HCT116 (cell line): ENCODE measurements at regions not wholly inside any gene's neighbourhood (a gene's known extent, or its start where the extent isn't known, plus 50 kb on each side); places are given as distances from the start of the nearest gene placed in this dataset.
"Not testable (repeated sequence)": the region's sequence is repeated elsewhere in the genome, so short reads cannot be mapped to it uniquely, and the experiment has no call there.

Experiments
- ATAC-seq: fragments of 200-7000 bp; cut with Tn5 transposase; 2 replicates; pipeline ENCODE4 v1.9.1; 2020; ENCODE audit warnings: mild to moderate bottlenecking, moderate library complexity
- BruUV-seq: library from RNA; stranded (reverse); fragments of 400-500 nt; replicated peaks from 2 replicates; lab custom pipeline; 2021; lab: Mats Ljungman, UMichigan
- CTCF ChIA-PET: fragments of 300-600 bp; sonication (Branson Sonifier 250); formaldehyde crosslinking; loops from one replicate; lab custom pipeline; 2021; ENCODE audit warnings: antibody characterized with exemption; lab: Charles Lee
- POLR2A ChIA-PET: fragments of 300-600, 350-600 bp; sonication (Branson Sonifier 250); formaldehyde crosslinking; loops from one replicate; lab custom pipeline; 2021; ENCODE audit warnings: antibody characterized with exemption; lab: Charles Lee
- RAD21 ChIA-PET, 2 experiments: fragments of 300-600 bp; sonication (Branson Sonifier 250); formaldehyde crosslinking; loops; one replicate each; lab custom pipeline; 2023; ENCODE audit warnings: low total read pairs in 2 of 2; ENCODE audit not compliant: uncharacterized antibody in 2 of 2, unreplicated experiment in 2 of 2, low non-redundant PET in 1 of 2; lab: Charles Lee
- DNase-seq: peaks from one replicate; pipeline ENCODE4 v3.0.0-alpha.2; 2010; ENCODE audit warnings: low read depth, low spot score
- H2AFZ ChIP-seq: fragments of 200-600 bp; shearing (Covaris generic), sonication (generic); 2 replicates; pipeline ENCODE4 v1.6.1; 2017; ENCODE audit warnings: low read depth, mixed run types, mixed read lengths, antibody characterized with exemption, low read length; ENCODE audit not compliant: poor library complexity, severe bottlenecking
- H3K27ac ChIP-seq: 2 replicates; pipeline ENCODE4 v1.5.1; 2012; ENCODE audit warnings: low read depth, low read length
- H3K27me3 ChIP-seq: fragments of 200-600 bp; sonication (generic); 2 replicates; pipeline ENCODE4 v1.6.1; 2016; ENCODE audit warnings: mixed run types, low read length, mixed read lengths; ENCODE audit not compliant: insufficient read depth
- H3K36me3 ChIP-seq, 2 experiments: fragments of 200-500 bp in 1 of 2; fragments of 200-600 bp in 1 of 2; sonication (Bioruptor generic) in 1 of 2; sonication (generic) in 1 of 2; 2 replicates each; pipeline versions ENCODE4 v1.5.1 to v1.6.1; 2014 to 2016; ENCODE audit warnings: low read length in 2 of 2, inconsistent platforms in 1 of 2, mixed read lengths in 1 of 2, mixed run types in 1 of 2; ENCODE audit not compliant: insufficient read depth in 2 of 2, control insufficient read depth in 1 of 2
- H3K4me1 ChIP-seq, 2 experiments: fragments of 200-600 bp in 1 of 2; sonication (generic) in 1 of 2; 2 replicates each; pipeline versions ENCODE4 v1.5.1 to v1.6.1; 2012 to 2017; ENCODE audit warnings: low read length in 2 of 2, inconsistent platforms in 1 of 2, mild to moderate bottlenecking in 1 of 2, mixed read lengths in 1 of 2, mixed run types in 1 of 2, moderate library complexity in 1 of 2; ENCODE audit not compliant: insufficient read depth in 2 of 2, control insufficient read depth in 1 of 2
- H3K4me2 ChIP-seq: fragments of 200-600 bp; sonication (generic); 2 replicates; pipeline ENCODE4 v1.6.1; 2017; ENCODE audit warnings: mixed run types, low read length, mixed read lengths
- H3K4me3 ChIP-seq, 2 experiments: fragments of 200-600 bp in 1 of 2; sonication (generic) in 1 of 2; replicated peaks in 1 of 2; 2 replicates each; pipeline ENCODE4 v1.5.1; 2011 to 2016; ENCODE audit warnings: low read length in 2 of 2, control low read depth in 1 of 2, low read depth in 1 of 2, mild to moderate bottlenecking in 1 of 2, mixed read lengths in 1 of 2, mixed run types in 1 of 2
- H3K79me2 ChIP-seq: fragments of 200-600 bp; sonication (generic); 2 replicates; pipeline ENCODE4 v1.6.1; 2017; ENCODE audit warnings: mild to moderate bottlenecking, mixed run types, low read length, moderate library complexity, mixed read lengths; ENCODE audit not compliant: insufficient read depth
- H3K9ac ChIP-seq: fragments of 200-600 bp; sonication (generic); 2 replicates; pipeline ENCODE4 v1.6.1; 2016; ENCODE audit warnings: low read length, mixed read lengths
- H3K9me2 ChIP-seq: fragments of 200-600 bp; sonication (generic), shearing (Covaris generic); 2 replicates; pipeline ENCODE4 v1.6.1; 2017; ENCODE audit warnings: mixed run types, mild to moderate bottlenecking, moderate library complexity; ENCODE audit not compliant: insufficient read depth
- H3K9me3 ChIP-seq, 2 experiments: fragments of 200-500 bp in 1 of 2; fragments of 200-600 bp in 1 of 2; sonication (Bioruptor generic) in 1 of 2; sonication (generic) in 1 of 2; 2 replicates each; pipeline ENCODE4 v1.6.1; 2014 to 2017; ENCODE audit warnings: low read length in 2 of 2, mixed read lengths in 2 of 2, inconsistent platforms in 1 of 2, low read depth in 1 of 2, mild to moderate bottlenecking in 1 of 2, mixed run types in 1 of 2, moderate library complexity in 1 of 2; ENCODE audit not compliant: control insufficient read depth in 1 of 2, insufficient read depth in 1 of 2
- H4K20me1 ChIP-seq: fragments of 200-600 bp; sonication (generic), shearing (Covaris generic); 2 replicates; pipeline ENCODE4 v1.6.1; 2017; ENCODE audit warnings: mixed run types, mild to moderate bottlenecking, moderate library complexity; ENCODE audit not compliant: insufficient read depth
- ATF3 ChIP-seq: IDR thresholded peaks from 2 replicates; pipeline ENCODE4 v1.6.1; 2012
- CBX3 ChIP-seq: IDR thresholded peaks from 2 replicates; pipeline ENCODE4 v1.6.1; 2012; ENCODE audit warnings: low read depth
- EZH2phosphoT487 ChIP-seq: fragments of 200-600 bp; IDR thresholded peaks from 2 replicates; pipeline ENCODE4 v1.6.1; 2018; ENCODE audit warnings: antibody characterized with exemption, borderline replicate concordance
- POLR2AphosphoS5 ChIP-seq: IDR thresholded peaks from 2 replicates; pipeline ENCODE4 v1.6.1; 2011; ENCODE audit warnings: mild to moderate bottlenecking, low read depth, low read length, moderate library complexity
- REST ChIP-seq: IDR thresholded peaks from 2 replicates; pipeline ENCODE4 v1.6.1; 2012; ENCODE audit warnings: low read depth
- SP1 ChIP-seq: IDR thresholded peaks from 2 replicates; pipeline ENCODE4 v1.6.1; 2012; ENCODE audit warnings: low read depth
- TCF7L2 ChIP-seq: IDR thresholded peaks from 2 replicates; pipeline ENCODE4 v1.7.0; 2011; ENCODE audit warnings: borderline replicate concordance, inconsistent platforms; ENCODE audit not compliant: insufficient read depth, insufficient read length; ENCODE audit errors: extremely low read depth
- ZFX ChIP-seq: fragments of 450-650 bp; IDR thresholded peaks from 2 replicates; pipeline ENCODE4 v1.6.1; 2017
- ZNF274 ChIP-seq: fragments of 200-500 bp; sonication (Bioruptor generic); IDR thresholded peaks from 2 replicates; pipeline ENCODE4 v1.6.1; 2014; ENCODE audit warnings: mild to moderate bottlenecking, low read depth, low read length, inconsistent platforms
- intact Hi-C: fragments of 100-400 bp; cut with micrococcal nuclease; formaldehyde crosslinking; loops from 2 replicates; pipeline ENCODE4 v1.10.0; 2022

- H3K79me2 ChIP-seq = no peaks in the 10 kb centered on the region
- ChIA-PET POLR2A (no interaction called here), RAD21 (no interaction called here)
- no peaks in the 10 kb centered on the region for H3K27me3 ChIP-seq
- H3K4me1 ChIP-seq = no peaks in the 10 kb centered on the region
- no peaks in the 10 kb centered on the region for H3K9me2 ChIP-seq
- H2AFZ ChIP-seq = no peak overlapping the region
- no peaks in the 10 kb centered on the region for H3K9me3 ChIP-seq
- no peak overlapping the region for H3K4me2 ChIP-seq
- no peak for DNase-seq
- H4K20me1 ChIP-seq = no peaks in the 10 kb centered on the region
- no peaks in the 10 kb centered on the region for H3K36me3 ChIP-seq
- no peak for TF ChIP-seq SP1
- TF ChIP-seq, all 23 proteins: peak for 0
- H3K9ac ChIP-seq = no peak overlapping the region
- CTCF ChIA-PET = no interaction called here
- intact Hi-C loops = no loop called here
- ATAC-seq = no peak
- H3K4me3 ChIP-seq = no peak overlapping the region
- BruUV-seq = no TSS peak
- H3K27ac ChIP-seq = no peak overlapping the region
These were observed 83.7 kb downstream of the RIN2 start for GRCh38 chr20:19841740-19842139.

GRCh38 chr20:19844850-19845249 is 86.8 kb downstream of the RIN2 start:
- H3K9me2 ChIP-seq, H3K79me2 ChIP-seq, H3K4me3 ChIP-seq, H3K36me3 ChIP-seq, ATAC-seq, RAD21 ChIA-PET, DNase-seq, CTCF ChIA-PET, H3K27ac ChIP-seq, intact Hi-C loops, H2AFZ ChIP-seq, BruUV-seq, H3K4me1 ChIP-seq, H4K20me1 ChIP-seq, H3K4me2 ChIP-seq, H3K27me3 ChIP-seq, H3K9me3 ChIP-seq, H3K9ac ChIP-seq, POLR2A ChIA-PET: not testable (repeated sequence)

GRCh38 chr20:19847383-19847782 is 89.3 kb downstream of the RIN2 start:
- Histone ChIP-seq H3K4me2 (no peak overlapping the region), H3K4me3 (no peak overlapping the region), H3K27ac (no peak overlapping the region), H3K27me3 (no peaks in the 10 kb centered on the region), H4K20me1 (no peaks in the 10 kb centered on the region), H3K36me3 (no peaks in the 10 kb centered on the region), H3K79me2 (no peaks in the 10 kb centered on the region), H2AFZ (no peak overlapping the region), H3K4me1 (no peaks in the 10 kb centered on the region), H3K9ac (no peak overlapping the region), H3K9me2 (no peaks in the 10 kb centered on the region), H3K9me3 (no peaks in the 10 kb centered on the region)
- RAD21 ChIA-PET = no interaction called here
- POLR2A ChIA-PET = no interaction called here
- CTCF ChIA-PET = no interaction called here
- no peak for ATAC-seq
- BruUV-seq = no TSS peak
- intact Hi-C loops = no loop called here
- no peak for DNase-seq
- TF ChIP-seq TCF7L2 (no peak), ZFX (no peak), REST (no peak), EZH2phosphoT487 (no peak), ATF3 (no peak), POLR2AphosphoS5 (no peak), ZNF274 (no peak), CBX3 (no peak)
